Adrenal gland (tissue), 5 donors: ENCODE measurements at regions not wholly inside any gene's neighbourhood (a gene's known extent, or its start where the extent isn't known, plus 50 kb on each side); places are given as distances from the start of the nearest gene placed in this dataset.

Source experiments
- CTCF ChIP-seq, 6 experiments: fragments of 450-650 bp in 4 of 6; fragments of 200-600 bp in 2 of 6; sonication (generic) in 1 of 6; IDR thresholded peaks; 1 replicate in 5 of 6; 2 replicates in 1 of 6; pipeline versions ENCODE4 v1.5.1 to v1.8.0; 2016 to 2021; ENCODE audit warnings: antibody characterized with exemption in 6 of 6, mild to moderate bottlenecking in 2 of 6, moderate library complexity in 1 of 6
- POLR2A ChIP-seq, 2 donors: fragments of 450-650 bp; IDR thresholded peaks; one replicate each; pipeline ENCODE4 v1.6.1; 2017; ENCODE audit warnings: antibody characterized with exemption in 2 of 2, mild to moderate bottlenecking in 2 of 2, moderate library complexity in 1 of 2
- donor health status: DM: no; HTN: no; CAD: no.

GRCh38 chr16:17590711-17591654, 120.2 kb upstream of the XYLT1 start:
- TF ChIP-seq CTCF (IDR thresholded peaks at IDR 0.05), result no peak
- no peak for TF ChIP-seq POLR2A (IDR thresholded peaks at IDR 0.05)
